Neural cell (in vitro differentiated cells): ENCODE measurements at regions not wholly inside any gene's neighbourhood (a gene's known extent, or its start where the extent isn't known, plus 50 kb on each side); places are given as distances from the start of the nearest gene placed in this dataset.

Experiments used
- H2AFZ ChIP-seq: fragments of 200-600, 300-800 bp; sonication (generic), shearing (Covaris generic); 2 replicates; pipeline ENCODE4 v1.6.0; 2014; ENCODE audit warnings: low read depth, mild to moderate bottlenecking, antibody characterized with exemption, low read length, moderate library complexity
- H3F3A ChIP-seq: fragments of 200-600 bp; shearing (Covaris generic); 2 replicates; pipeline ENCODE4 v1.6.1; 2016; ENCODE audit warnings: mild to moderate bottlenecking, moderate library complexity, mixed read lengths, antibody characterized with exemption, low read length; ENCODE audit not compliant: insufficient read depth, poor library complexity, severe bottlenecking
- H3K27ac ChIP-seq: fragments of 200-600, 300-800 bp; sonication (generic), shearing (Covaris generic); 2 replicates; pipeline ENCODE4 v1.5.1; 2014; ENCODE audit warnings: mild to moderate bottlenecking, low read length, moderate library complexity
- H3K27me3 ChIP-seq: fragments of 300-800, 200-600 bp; sonication (generic), shearing (Covaris generic); 2 replicates; pipeline ENCODE4 v1.6.0; 2014; ENCODE audit warnings: mild to moderate bottlenecking, low read depth, low read length, moderate library complexity; ENCODE audit not compliant: insufficient read depth
- H3K36me3 ChIP-seq: fragments of 300-800, 200-600 bp; sonication (generic), shearing (Covaris generic); 2 replicates; pipeline ENCODE4 v1.5.1; 2014; ENCODE audit warnings: mild to moderate bottlenecking, antibody characterized with exemption, low read length, moderate library complexity; ENCODE audit not compliant: insufficient read depth
- H3K4me2 ChIP-seq: fragments of 300-800, 200-600 bp; sonication (generic), shearing (Covaris generic); 2 replicates; pipeline ENCODE4 v1.6.0; 2014; ENCODE audit warnings: mild to moderate bottlenecking, low read length
- H3K4me3 ChIP-seq: fragments of 300-800, 200-600 bp; sonication (generic), shearing (Covaris generic); 2 replicates; pipeline ENCODE4 v1.5.1; 2014; ENCODE audit warnings: mild to moderate bottlenecking, low read length, moderate library complexity
- H3K79me2 ChIP-seq: fragments of 200-600 bp; shearing (Covaris generic); replicated peaks from 2 replicates; pipeline ENCODE4 v1.6.0; 2014; ENCODE audit warnings: mild to moderate bottlenecking, low read length, moderate library complexity; ENCODE audit not compliant: insufficient read depth
- H3K9ac ChIP-seq: fragments of 300-800, 200-600 bp; sonication (generic), shearing (Covaris generic); 2 replicates; pipeline ENCODE4 v1.6.1; 2016; ENCODE audit warnings: mild to moderate bottlenecking, low read length, mixed read lengths
- H3K9me2 ChIP-seq: fragments of 200-600 bp; shearing (Covaris generic); 2 replicates; pipeline ENCODE4 v1.6.1; 2016; ENCODE audit warnings: mild to moderate bottlenecking, low read length, mixed read lengths; ENCODE audit not compliant: insufficient read depth
- H3K9me3 ChIP-seq: fragments of 200-600, 300-800 bp; sonication (generic), shearing (Covaris generic); 2 replicates; pipeline ENCODE4 v1.6.1; 2016; ENCODE audit warnings: mild to moderate bottlenecking, mixed run types, low read length, moderate library complexity, mixed read lengths
- H4K20me1 ChIP-seq: fragments of 200-600 bp; shearing (Covaris generic); 2 replicates; pipeline ENCODE4 v1.6.1; 2016; ENCODE audit warnings: mild to moderate bottlenecking, mixed run types; ENCODE audit not compliant: insufficient read depth
- CTCF ChIP-seq: fragments of 450-650 bp; IDR thresholded peaks from 2 replicates; pipeline ENCODE4 v1.5.1; 2014; ENCODE audit warnings: antibody characterized with exemption, mild to moderate bottlenecking, moderate library complexity; ENCODE audit not compliant: poor library complexity, severe bottlenecking
- EP300 ChIP-seq: fragments of 450-650 bp; conservative IDR thresholded peaks from 2 replicates; pipeline ENCODE4 v1.6.1; 2014; ENCODE audit warnings: antibody characterized with exemption, mild to moderate bottlenecking, moderate library complexity; ENCODE audit not compliant: poor library complexity, severe bottlenecking
- EZH2 ChIP-seq: fragments of 200-600, 300-800 bp; shearing (Covaris generic), sonication (generic); IDR thresholded peaks from 2 replicates; pipeline ENCODE4 v1.6.1; 2014; ENCODE audit warnings: antibody characterized with exemption, low read length, borderline replicate concordance, mild to moderate bottlenecking; ENCODE audit not compliant: insufficient read depth, poor library complexity, severe bottlenecking
- MXI1 ChIP-seq: fragments of 450-650 bp; conservative IDR thresholded peaks from 2 replicates; pipeline ENCODE4 v1.6.1; 2014; ENCODE audit warnings: antibody characterized with exemption, mild to moderate bottlenecking; ENCODE audit not compliant: poor library complexity, severe bottlenecking
- POLR2AphosphoS5 ChIP-seq: IDR thresholded peaks from 2 replicates; pipeline ENCODE4 v1.6.1; 2012
- RAD21 ChIP-seq: fragments of 450-650 bp; conservative IDR thresholded peaks from 2 replicates; pipeline ENCODE4 v1.6.1; 2014; ENCODE audit warnings: antibody characterized with exemption, mild to moderate bottlenecking, moderate library complexity
- REST ChIP-seq: IDR thresholded peaks from 2 replicates; pipeline ENCODE4 v1.6.1; 2012; ENCODE audit warnings: borderline replicate concordance
- SMC3 ChIP-seq: fragments of 450-650 bp; conservative IDR thresholded peaks from 2 replicates; pipeline ENCODE4 v1.6.1; 2014; ENCODE audit warnings: antibody characterized with exemption, mild to moderate bottlenecking, moderate library complexity; ENCODE audit not compliant: poor library complexity
- TAF1 ChIP-seq: IDR thresholded peaks from 2 replicates; pipeline ENCODE4 v1.6.1; 2012; ENCODE audit warnings: low read depth

- TF ChIP-seq TAF1 (no peak), REST (no peak), SMC3 (no peak), EZH2 (no peak), RAD21 (no peak), MXI1 (no peak)
- Histone ChIP-seq H3F3A (no peaks in the 10 kb centered on the region), H3K9ac (no peak overlapping the region), H3K4me2 (no peak overlapping the region), H3K79me2 (no peaks in the 10 kb centered on the region), H3K9me2 (no peaks in the 10 kb centered on the region), H3K27ac (no peak overlapping the region), H2AFZ (no peak overlapping the region), H4K20me1 (no peaks in the 10 kb centered on the region), H3K4me3 (no peak overlapping the region), H3K9me3 (no peaks in the 10 kb centered on the region), H3K27me3 (no peaks in the 10 kb centered on the region), H3K36me3 (no peaks in the 10 kb centered on the region)
Observed at GRCh38 chr4:33381816-33382215, 2661.6 kb downstream of the PCDH7 start.

GRCh38 chr4:33386764-33387163, 2666.6 kb downstream of the PCDH7 start:
- Histone ChIP-seq H3K4me3 (no peak overlapping the region), H3K79me2 (no peaks in the 10 kb centered on the region), H3K4me2 (no peak overlapping the region), H3K27ac (no peak overlapping the region), H3F3A (no peaks in the 10 kb centered on the region), H3K9ac (no peak overlapping the region), H3K9me3 (no peaks in the 10 kb centered on the region), H4K20me1 (no peaks in the 10 kb centered on the region), H3K9me2 (no peaks in the 10 kb centered on the region), H3K36me3 (no peaks in the 10 kb centered on the region), H2AFZ (no peak overlapping the region), H3K27me3 (no peaks in the 10 kb centered on the region)
- TF ChIP-seq EZH2 (no peak), SMC3 (no peak), RAD21 (no peak), REST (no peak), MXI1 (no peak), CTCF (no peak), EP300 (no peak), TAF1 (no peak), POLR2AphosphoS5 (no peak)
